ENCODE measurements at regions not wholly inside any gene's neighbourhood (a gene's known extent, or its start where the extent isn't known, plus 50 kb on each side); places are given as distances from the start of the nearest gene placed in this dataset.

DNA sequence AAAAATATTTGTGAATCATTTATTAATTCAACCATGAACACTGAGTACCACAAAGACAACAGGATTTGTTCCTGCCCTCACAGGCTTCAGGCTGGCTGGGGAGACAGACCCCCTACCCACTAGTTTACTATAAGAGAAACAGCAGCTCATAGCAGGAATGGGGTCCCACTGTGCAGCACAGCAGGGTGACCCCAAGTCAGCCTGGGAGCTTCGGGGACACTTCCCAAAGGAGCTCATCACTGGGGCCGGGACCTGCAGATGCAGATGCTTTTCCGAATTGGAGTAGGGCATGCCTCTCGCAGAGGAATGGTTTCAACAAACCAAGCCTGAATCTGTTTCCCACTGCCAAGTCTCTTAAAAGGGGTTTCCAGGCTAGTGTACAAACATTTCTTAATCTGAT lies 176.2 kb upstream of the PWP1 start:
- H3K4me1 ChIP-seq (ENCODE audit: control extremely low read depth in 1 of 4, control insufficient read depth in 4 of 4, insufficient read depth in 4 of 4, low read length in 3 of 4) = no peaks in the 10 kb centered on the region
- DNase-seq = no peak
- H3K9me3 ChIP-seq (ENCODE audit: control extremely low read depth in 1 of 5, control insufficient read depth in 4 of 5, insufficient read depth in 2 of 5, low read depth in 1 of 5, low read length in 4 of 5) = no peaks in the 10 kb centered on the region
- ChIA-PET CTCF (no interaction called here), POLR2A (no interaction called here)
- no peak overlapping the region for H3K27ac ChIP-seq (ENCODE audit: insufficient read depth in 1 of 2, low read depth in 1 of 2, low read length in 2 of 2, poor library complexity in 1 of 2, severe bottlenecking in 2 of 2)
- H3K4me3 ChIP-seq (ENCODE audit: control insufficient read depth in 1 of 7, extremely low read depth in 1 of 7, insufficient read depth in 4 of 7, low read depth in 2 of 7, low read length in 6 of 7) = no peak overlapping the region
- 100% methylated on average over 4 of the region's 4 CpGs for WGBS (ENCODE audit: insufficient coverage)
- no peaks in the 10 kb centered on the region for H3K27me3 ChIP-seq (replicated peaks in 2 of 5; ENCODE audit: control insufficient read depth in 4 of 5, insufficient read depth in 5 of 5, low read length in 4 of 5)
- H3K36me3 ChIP-seq (ENCODE audit: control insufficient read depth in 4 of 4, insufficient read depth in 4 of 4, low read length in 3 of 4) = no peaks in the 10 kb centered on the region

DNA sequence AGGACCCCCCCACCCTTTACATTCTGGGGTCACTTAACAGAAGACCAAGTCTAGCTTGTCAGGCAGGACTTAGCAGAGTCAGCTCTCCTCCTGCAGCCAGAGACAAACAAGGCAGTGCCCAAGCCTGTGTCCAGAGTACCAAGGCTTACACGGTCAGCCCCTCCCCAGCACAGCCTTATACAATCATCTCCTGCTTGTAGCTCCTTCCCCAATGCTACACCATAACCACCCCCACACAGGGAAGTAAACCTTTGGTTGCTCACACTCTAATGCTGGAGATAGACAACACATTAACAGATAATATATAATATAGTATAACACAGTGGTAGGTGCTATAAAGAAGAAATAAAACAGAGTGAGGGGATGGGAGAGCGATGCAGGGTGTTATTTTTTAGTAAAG lies 175.4 kb upstream of the PWP1 start:
- Histone ChIP-seq H3K9me3 (ENCODE audit: control extremely low read depth in 1 of 5, control insufficient read depth in 4 of 5, insufficient read depth in 2 of 5, low read depth in 1 of 5, low read length in 4 of 5) (no peaks in the 10 kb centered on the region), H3K4me3 (ENCODE audit: control insufficient read depth in 1 of 7, extremely low read depth in 1 of 7, insufficient read depth in 4 of 7, low read depth in 2 of 7, low read length in 6 of 7) (no peak overlapping the region), H3K4me1 (ENCODE audit: control extremely low read depth in 1 of 4, control insufficient read depth in 4 of 4, insufficient read depth in 4 of 4, low read length in 3 of 4) (peaks cover under 1 to 5% (median 2%) of the 10 kb centered on the region in 4 experiments), H3K27me3 (replicated peaks in 2 of 5; ENCODE audit: control insufficient read depth in 4 of 5, insufficient read depth in 5 of 5, low read length in 4 of 5) (no peaks in the 10 kb centered on the region), H3K27ac (ENCODE audit: insufficient read depth in 1 of 2, low read depth in 1 of 2, low read length in 2 of 2, poor library complexity in 1 of 2, severe bottlenecking in 2 of 2) (no peak overlapping the region), H3K36me3 (ENCODE audit: control insufficient read depth in 4 of 4, insufficient read depth in 4 of 4, low read length in 3 of 4) (no peaks in the 10 kb centered on the region)
- CTCF ChIA-PET = no interaction called here
- 100% methylated on average over 1 of the region's 2 CpGs for WGBS (ENCODE audit: insufficient coverage)
- POLR2A ChIA-PET = no interaction called here
- DNase-seq = no peak

DNA sequence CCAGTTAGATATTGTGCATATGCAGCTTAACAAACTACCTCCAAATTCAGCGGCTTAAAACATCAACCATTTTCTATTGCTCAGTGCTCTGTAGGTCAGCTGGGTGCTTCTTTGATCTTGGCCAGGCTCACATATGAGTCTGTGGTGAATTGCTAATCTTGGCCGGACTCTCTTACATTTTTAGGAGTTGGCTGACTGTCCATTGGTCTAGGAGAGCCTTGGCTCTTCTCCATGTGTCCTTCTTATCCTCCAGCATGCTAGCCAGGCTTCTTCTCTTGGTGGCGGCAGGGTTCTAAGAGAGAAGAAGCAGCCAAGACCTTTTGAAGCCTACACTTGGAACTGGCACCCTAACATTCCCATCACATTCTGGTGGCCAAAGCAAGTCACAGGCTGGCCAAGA lies 174.3 kb upstream of the PWP1 start:
- 96% methylated on average over 3 of the region's 3 CpGs for WGBS (ENCODE audit: insufficient coverage)
- POLR2A ChIA-PET = no interaction called here
- Histone ChIP-seq H3K4me3 (ENCODE audit: control insufficient read depth in 1 of 7, extremely low read depth in 1 of 7, insufficient read depth in 4 of 7, low read depth in 2 of 7, low read length in 6 of 7) (no peak overlapping the region), H3K36me3 (ENCODE audit: control insufficient read depth in 4 of 4, insufficient read depth in 4 of 4, low read length in 3 of 4) (no peaks in the 10 kb centered on the region), H3K9me3 (ENCODE audit: control extremely low read depth in 1 of 5, control insufficient read depth in 4 of 5, insufficient read depth in 2 of 5, low read depth in 1 of 5, low read length in 4 of 5) (no peaks in the 10 kb centered on the region), H3K27me3 (replicated peaks in 2 of 5; ENCODE audit: control insufficient read depth in 4 of 5, insufficient read depth in 5 of 5, low read length in 4 of 5) (no peaks in the 10 kb centered on the region), H3K27ac (ENCODE audit: insufficient read depth in 1 of 2, low read depth in 1 of 2, low read length in 2 of 2, poor library complexity in 1 of 2, severe bottlenecking in 2 of 2) (no peak overlapping the region), H3K4me1 (ENCODE audit: control extremely low read depth in 1 of 4, control insufficient read depth in 4 of 4, insufficient read depth in 4 of 4, low read length in 3 of 4) (peaks cover 2 to 12% (median 8%) of the 10 kb centered on the region in 4 experiments)
- CTCF ChIA-PET = no interaction called here
- no peak for DNase-seq

DNA sequence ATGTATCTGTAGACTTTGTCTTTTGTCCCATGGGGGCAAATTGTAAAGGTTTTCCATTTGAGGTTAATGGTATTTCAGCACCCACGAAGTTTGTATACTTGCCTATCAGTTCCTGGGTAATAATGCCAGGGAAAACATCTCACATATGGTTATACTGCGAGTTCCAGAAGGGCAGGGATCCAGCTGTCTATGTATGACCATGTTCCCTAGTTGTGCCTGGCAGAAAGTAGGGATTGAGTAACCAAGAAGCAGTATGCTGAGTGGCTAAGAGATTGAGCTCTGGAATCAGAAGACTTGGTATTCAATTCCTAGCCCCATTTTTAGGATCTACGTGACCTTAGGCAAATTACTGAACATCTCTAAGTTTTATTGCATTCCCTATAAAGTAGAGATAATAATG lies 173.2 kb upstream of the PWP1 start:
- Histone ChIP-seq H3K4me1 (ENCODE audit: control extremely low read depth in 1 of 4, control insufficient read depth in 4 of 4, insufficient read depth in 4 of 4, low read length in 3 of 4) (peaks cover 2 to 12% (median 8%) of the 10 kb centered on the region in 4 experiments), H3K36me3 (ENCODE audit: control insufficient read depth in 4 of 4, insufficient read depth in 4 of 4, low read length in 3 of 4) (no peaks in the 10 kb centered on the region), H3K9me3 (ENCODE audit: control extremely low read depth in 1 of 5, control insufficient read depth in 4 of 5, insufficient read depth in 2 of 5, low read depth in 1 of 5, low read length in 4 of 5) (no peaks in the 10 kb centered on the region), H3K4me3 (ENCODE audit: control insufficient read depth in 1 of 7, extremely low read depth in 1 of 7, insufficient read depth in 4 of 7, low read depth in 2 of 7, low read length in 6 of 7) (no peak overlapping the region), H3K27ac (ENCODE audit: insufficient read depth in 1 of 2, low read depth in 1 of 2, low read length in 2 of 2, poor library complexity in 1 of 2, severe bottlenecking in 2 of 2) (no peak overlapping the region), H3K27me3 (replicated peaks in 2 of 5; ENCODE audit: control insufficient read depth in 4 of 5, insufficient read depth in 5 of 5, low read length in 4 of 5) (no peaks in the 10 kb centered on the region)
- WGBS (ENCODE audit: insufficient coverage) = 78% methylated on average over 2 of the region's 3 CpGs
- CTCF ChIA-PET = no interaction called here
- POLR2A ChIA-PET = no interaction called here
- DNase-seq = no peak

DNA sequence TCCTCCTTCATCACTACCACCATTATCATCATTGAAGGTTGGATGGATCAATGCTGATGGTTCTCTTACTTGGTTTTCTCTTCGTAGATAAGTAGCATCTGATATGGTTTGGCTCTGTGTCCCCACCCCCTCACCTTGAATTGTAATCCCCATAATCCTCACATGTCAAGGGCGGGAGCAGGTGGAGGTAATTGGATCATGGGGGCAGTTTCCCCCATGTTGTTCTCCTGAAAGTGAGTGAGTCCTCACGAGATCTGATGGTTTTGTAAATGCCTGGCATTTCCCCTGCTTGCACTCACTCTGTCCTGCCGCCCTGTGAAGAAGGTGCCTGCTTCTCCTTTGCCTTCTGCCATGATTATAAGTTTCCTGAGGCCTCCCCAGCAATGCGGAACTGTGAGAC lies 172.4 kb upstream of the PWP1 start:
- Histone ChIP-seq H3K27ac (ENCODE audit: insufficient read depth in 1 of 2, low read depth in 1 of 2, low read length in 2 of 2, poor library complexity in 1 of 2, severe bottlenecking in 2 of 2) (no peak overlapping the region), H3K4me1 (ENCODE audit: control extremely low read depth in 1 of 4, control insufficient read depth in 4 of 4, insufficient read depth in 4 of 4, low read length in 3 of 4) (peaks cover 2 to 12% (median 8%) of the 10 kb centered on the region in 4 experiments), H3K27me3 (replicated peaks in 2 of 5; ENCODE audit: control insufficient read depth in 4 of 5, insufficient read depth in 5 of 5, low read length in 4 of 5) (no peaks in the 10 kb centered on the region), H3K9me3 (ENCODE audit: control extremely low read depth in 1 of 5, control insufficient read depth in 4 of 5, insufficient read depth in 2 of 5, low read depth in 1 of 5, low read length in 4 of 5) (no peaks in the 10 kb centered on the region), H3K36me3 (ENCODE audit: control insufficient read depth in 4 of 4, insufficient read depth in 4 of 4, low read length in 3 of 4) (no peaks in the 10 kb centered on the region), H3K4me3 (ENCODE audit: control insufficient read depth in 1 of 7, extremely low read depth in 1 of 7, insufficient read depth in 4 of 7, low read depth in 2 of 7, low read length in 6 of 7) (no peak overlapping the region)
- DNase-seq = no peak
- ChIA-PET POLR2A (no interaction called here), CTCF (no interaction called here)
- 95% methylated on average over 4 of the region's 5 CpGs for WGBS (ENCODE audit: insufficient coverage)

DNA sequence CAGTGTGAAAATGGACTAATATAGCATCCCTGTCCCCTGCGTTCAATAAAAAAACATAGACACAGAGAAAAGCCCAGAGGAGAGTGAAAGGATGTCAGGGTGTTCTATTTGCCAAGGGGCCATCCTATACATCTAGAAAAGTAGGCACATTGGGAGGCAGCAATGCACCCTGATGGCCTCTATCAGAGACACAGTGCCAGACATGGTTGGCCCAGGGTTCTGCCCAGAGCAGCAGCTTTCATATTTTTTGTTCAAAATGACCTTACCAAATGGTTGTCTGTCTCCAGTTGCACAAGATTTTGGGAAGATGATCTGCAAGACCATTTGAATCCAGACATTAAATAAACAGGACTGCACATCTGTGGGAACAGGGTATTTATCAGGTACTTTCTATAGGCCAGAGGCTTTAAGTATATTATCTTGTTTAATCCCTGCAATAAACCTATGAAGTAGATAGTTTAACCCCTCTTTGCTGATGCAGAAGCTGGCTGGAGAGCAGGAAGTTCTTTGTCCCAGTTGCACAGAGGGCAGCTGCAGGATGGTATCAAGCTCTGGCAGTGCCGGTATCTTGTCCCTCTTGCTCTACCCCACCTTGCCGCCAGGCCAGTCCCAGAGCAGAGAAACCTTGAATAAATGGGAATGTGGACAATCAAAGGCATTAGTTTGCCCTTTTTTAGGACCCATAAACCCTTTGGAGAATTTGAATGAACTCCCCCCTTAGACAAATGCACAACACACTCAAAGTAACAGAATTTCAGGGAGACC lies 171.8 kb upstream of the PWP1 start:
- POLR2A ChIA-PET = no interaction called here
- no CpG with 5 or more reads among the region's 3 CpGs for WGBS (ENCODE audit: insufficient coverage)
- Histone ChIP-seq H3K36me3 (ENCODE audit: control insufficient read depth in 4 of 4, insufficient read depth in 4 of 4, low read length in 3 of 4) (no peaks in the 10 kb centered on the region), H3K27me3 (replicated peaks in 2 of 5; ENCODE audit: control insufficient read depth in 4 of 5, insufficient read depth in 5 of 5, low read length in 4 of 5) (no peaks in the 10 kb centered on the region), H3K4me1 (ENCODE audit: control extremely low read depth in 1 of 4, control insufficient read depth in 4 of 4, insufficient read depth in 4 of 4, low read length in 3 of 4) (peaks cover 2 to 12% (median 8%) of the 10 kb centered on the region in 4 experiments), H3K9me3 (ENCODE audit: control extremely low read depth in 1 of 5, control insufficient read depth in 4 of 5, insufficient read depth in 2 of 5, low read depth in 1 of 5, low read length in 4 of 5) (no peaks in the 10 kb centered on the region), H3K4me3 (ENCODE audit: control insufficient read depth in 1 of 7, extremely low read depth in 1 of 7, insufficient read depth in 4 of 7, low read depth in 2 of 7, low read length in 6 of 7) (no peak overlapping the region), H3K27ac (ENCODE audit: insufficient read depth in 1 of 2, low read depth in 1 of 2, low read length in 2 of 2, poor library complexity in 1 of 2, severe bottlenecking in 2 of 2) (no peak overlapping the region)
- CTCF ChIA-PET = no interaction called here
- no peak for DNase-seq

DNA sequence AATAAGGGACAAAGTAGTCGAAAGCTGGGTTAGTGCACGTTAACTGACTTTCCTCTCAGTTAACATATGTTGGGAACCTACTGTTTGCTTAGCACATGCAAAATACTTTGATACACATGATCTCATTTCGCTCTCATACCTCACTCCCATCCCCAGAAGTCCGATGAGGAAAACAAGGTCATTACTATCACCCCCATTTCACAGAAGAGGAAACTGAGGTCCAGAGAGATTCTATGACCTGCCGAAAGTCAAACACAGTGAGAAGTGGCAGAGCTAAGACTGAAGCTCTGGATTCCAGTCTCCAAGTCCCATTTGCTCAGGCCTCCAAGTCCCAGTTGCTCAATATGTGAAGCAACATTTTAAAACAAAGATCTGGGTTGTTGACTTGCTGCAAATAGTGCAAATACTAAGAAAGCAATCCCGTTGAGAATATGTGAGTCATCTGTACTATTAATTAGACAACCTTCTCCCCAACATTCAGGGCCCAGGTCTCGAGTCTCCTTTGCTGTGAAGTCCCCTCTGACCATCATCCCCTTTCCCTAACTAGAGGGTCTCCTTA lies 170.6 kb upstream of the PWP1 start:
- ChIA-PET CTCF (no interaction called here), POLR2A (no interaction called here)
- no peaks in the 10 kb centered on the region for H3K27me3 ChIP-seq (replicated peaks in 2 of 5; ENCODE audit: control insufficient read depth in 4 of 5, insufficient read depth in 5 of 5, low read length in 4 of 5)
- no peaks in the 10 kb centered on the region for H3K36me3 ChIP-seq (ENCODE audit: control insufficient read depth in 4 of 4, insufficient read depth in 4 of 4, low read length in 3 of 4)
- no peak overlapping the region for H3K4me3 ChIP-seq (ENCODE audit: control insufficient read depth in 1 of 7, extremely low read depth in 1 of 7, insufficient read depth in 4 of 7, low read depth in 2 of 7, low read length in 6 of 7)
- WGBS (ENCODE audit: insufficient coverage) = 87% methylated on average over 6 of the region's 7 CpGs
- H3K4me1 ChIP-seq (ENCODE audit: control extremely low read depth in 1 of 4, control insufficient read depth in 4 of 4, insufficient read depth in 4 of 4, low read length in 3 of 4) = peaks cover 2 to 12% (median 8%) of the 10 kb centered on the region in 4 experiments
- H3K9me3 ChIP-seq (ENCODE audit: control extremely low read depth in 1 of 5, control insufficient read depth in 4 of 5, insufficient read depth in 2 of 5, low read depth in 1 of 5, low read length in 4 of 5) = no peaks in the 10 kb centered on the region
- no peak for DNase-seq
- H3K27ac ChIP-seq (ENCODE audit: insufficient read depth in 1 of 2, low read depth in 1 of 2, low read length in 2 of 2, poor library complexity in 1 of 2, severe bottlenecking in 2 of 2) = peak overlapping the region in 1 of 2 experiments; percentile 27

All from common myeloid progenitor, CD34-positive (primary cell).